Panc1 (cell line): ENCODE measurements at regions not wholly inside any gene's neighbourhood (a gene's known extent, or its start where the extent isn't known, plus 50 kb on each side); places are given as distances from the start of the nearest gene placed in this dataset.

Experiments used
- ATAC-seq: fragments of 200-7000 bp; cut with Tn5 transposase; 2 replicates; pipeline ENCODE4 v1.9.1; 2020; ENCODE audit warnings: mild to moderate bottlenecking, moderate library complexity
- BruUV-seq: library from RNA; stranded (reverse); fragments of 400-500 nt; replicated peaks from 2 replicates; lab custom pipeline; 2021; lab: Mats Ljungman, UMichigan
- CTCF ChIA-PET: fragments of 300-600 bp; sonication (Branson Sonifier 250); formaldehyde crosslinking; loops from one replicate; lab custom pipeline; 2022; ENCODE audit warnings: antibody characterized with exemption; lab: Charles Lee
- POLR2A ChIA-PET: fragments of 300-600 bp; sonication (Branson Sonifier 250); formaldehyde crosslinking; loops from one replicate; lab custom pipeline; 2022; ENCODE audit warnings: antibody characterized with exemption; lab: Charles Lee
- DNase-seq: peaks from one replicate; pipeline ENCODE4 v3.0.0-alpha.2; 2010; ENCODE audit warnings: low read depth, low spot score
- H3K27ac ChIP-seq: 2 replicates; pipeline ENCODE4 v1.5.1; 2011; ENCODE audit warnings: mild to moderate bottlenecking, low read length, inconsistent platforms
- H3K27me3 ChIP-seq: fragments of 200-500 bp; sonication (Bioruptor generic); 2 replicates; pipeline ENCODE4 v1.6.0; 2014; ENCODE audit warnings: low read length, inconsistent platforms; ENCODE audit not compliant: control insufficient read depth, insufficient read depth
- H3K36me3 ChIP-seq: fragments of 200-500 bp; sonication (Bioruptor generic); 2 replicates; pipeline ENCODE4 v1.5.1; 2014; ENCODE audit warnings: inconsistent platforms, mild to moderate bottlenecking, low read length, moderate library complexity; ENCODE audit not compliant: control insufficient read depth, insufficient read depth
- H3K4me1 ChIP-seq: 2 replicates; pipeline ENCODE4 v1.5.1; 2011; ENCODE audit warnings: inconsistent platforms, mild to moderate bottlenecking, low read length, moderate library complexity; ENCODE audit not compliant: control insufficient read depth, insufficient read depth
- H3K4me3 ChIP-seq, 2 experiments: 2 replicates each; pipeline ENCODE4 v1.5.1; 2011 to 2012; ENCODE audit warnings: low read depth in 2 of 2, low read length in 2 of 2, mild to moderate bottlenecking in 2 of 2, inconsistent platforms in 1 of 2, moderate library complexity in 1 of 2
- H3K9me3 ChIP-seq: fragments of 200-500 bp; sonication (Bioruptor generic); 2 replicates; pipeline ENCODE4 v1.5.1; 2014; ENCODE audit warnings: low read depth, mild to moderate bottlenecking, inconsistent platforms, low read length, moderate library complexity; ENCODE audit not compliant: control insufficient read depth, insufficient read depth
- CTCF ChIP-seq: fragments of 450-650 bp; IDR thresholded peaks from 2 replicates; pipeline ENCODE4 v1.5.1; 2017; ENCODE audit warnings: mild to moderate bottlenecking
- POLR2AphosphoS5 ChIP-seq: IDR thresholded peaks from 2 replicates; pipeline ENCODE4 v1.6.1; 2012; ENCODE audit warnings: mild to moderate bottlenecking, low read depth, low read length, moderate library complexity
- REST ChIP-seq, 2 experiments: IDR thresholded peaks; 2 replicates each; pipeline ENCODE4 v1.6.1; 2011 to 2012; ENCODE audit warnings: low read depth in 2 of 2, control low read depth in 1 of 2, low read length in 1 of 2, mild to moderate bottlenecking in 1 of 2, moderate library complexity in 1 of 2; ENCODE audit not compliant: insufficient read depth in 1 of 2
- SIN3A ChIP-seq: IDR thresholded peaks from 2 replicates; pipeline ENCODE4 v1.6.1; 2012; ENCODE audit warnings: low read depth, mild to moderate bottlenecking, low read length, moderate library complexity, borderline replicate concordance; ENCODE audit not compliant: insufficient read depth
- TCF7L2 ChIP-seq: IDR thresholded peaks from 2 replicates; pipeline ENCODE4 v1.6.1; 2011; ENCODE audit warnings: mild to moderate bottlenecking, low read depth, low read length, inconsistent platforms
- in situ Hi-C: cut with HindIII; loops from 2 replicates; pipeline ENCODE4 v1.10.0; 2016; ENCODE audit warnings: low sequenced_read_pairs, low pct_unique_long_range_greater_than_20kb
- intact Hi-C: fragments of 100-400 bp; cut with micrococcal nuclease; formaldehyde crosslinking; loops from one replicate; pipeline ENCODE4 v1.10.0; 2022; ENCODE audit not compliant: unreplicated experiment

- H3K9me3 ChIP-seq, result no peaks in the 10 kb centered on the region
- H3K4me3 ChIP-seq, result no peak overlapping the region
- no peak for TF ChIP-seq CTCF
- TF ChIP-seq SIN3A, result no peak
- TF ChIP-seq REST (IDR thresholded peaks at IDR 0.05; ENCODE audit: insufficient read depth in 1 of 2, low read depth in 2 of 2, low read length in 1 of 2), result no peak
- no peak for TF ChIP-seq TCF7L2
- no peak for TF ChIP-seq POLR2AphosphoS5
- ChIA-PET POLR2A (no interaction called here), CTCF (no interaction called here)
- no peak for DNase-seq
- no peak for ATAC-seq
- no peaks in the 10 kb centered on the region for H3K36me3 ChIP-seq
- H3K4me1 ChIP-seq, result no peaks in the 10 kb centered on the region
- intact Hi-C loops (no loop called here), in situ Hi-C loops (no loop called here)
- H3K27ac ChIP-seq, result no peak overlapping the region
- no peaks in the 10 kb centered on the region for H3K27me3 ChIP-seq
- no TSS peak for BruUV-seq
These were observed 1480.3 kb upstream of the SPRY2 start for GRCh38 chr13:81821259-81821658.

DNA sequence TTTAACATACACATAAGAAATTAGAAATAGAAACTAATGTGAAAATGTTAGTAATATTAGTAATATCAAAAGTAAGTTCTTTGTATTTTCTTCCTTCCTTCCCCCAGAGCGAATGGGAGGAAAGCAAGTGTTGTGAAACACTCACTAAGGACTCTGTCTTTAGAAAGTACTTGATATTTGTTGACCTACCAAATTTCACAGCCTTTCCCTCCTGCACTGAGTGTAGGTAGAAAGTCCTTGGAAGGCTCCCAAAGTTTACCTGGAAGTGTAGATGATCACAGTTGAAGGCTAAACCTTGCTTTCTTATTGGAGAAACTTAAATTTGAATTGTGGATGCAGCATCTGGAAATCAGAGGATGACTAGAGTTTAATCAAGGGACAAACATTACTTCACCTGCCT lies 1459.5 kb upstream of the SPRY2 start:
- TF ChIP-seq TCF7L2 (no peak), SIN3A (no peak), POLR2AphosphoS5 (no peak), CTCF (no peak), REST (IDR thresholded peaks at IDR 0.05; ENCODE audit: insufficient read depth in 1 of 2, low read depth in 2 of 2, low read length in 1 of 2) (no peak)
- no peaks in the 10 kb centered on the region for H3K27me3 ChIP-seq
- no peak overlapping the region for H3K4me3 ChIP-seq
- BruUV-seq, result no TSS peak
- in situ Hi-C loops (no loop called here), intact Hi-C loops (no loop called here)
- no peak for ATAC-seq
- DNase-seq, result no peak
- no peaks in the 10 kb centered on the region for H3K4me1 ChIP-seq
- no peaks in the 10 kb centered on the region for H3K36me3 ChIP-seq
- H3K27ac ChIP-seq, result no peak overlapping the region
- H3K9me3 ChIP-seq, result no peaks in the 10 kb centered on the region
- ChIA-PET CTCF (no interaction called here), POLR2A (no interaction called here)
